Astrocyte of the cerebellum (primary cell): ENCODE measurements at regions not wholly inside any gene's neighbourhood (a gene's known extent, or its start where the extent isn't known, plus 50 kb on each side); places are given as distances from the start of the nearest gene placed in this dataset.

Experiments used
- DNase-seq: peaks from one replicate; pipeline ENCODE4 v3.0.0-alpha.2; 2011; ENCODE audit warnings: low read depth
- H3K4me3 ChIP-seq: 2 replicates; pipeline ENCODE4 v1.5.1; 2011; ENCODE audit warnings: mild to moderate bottlenecking, low read depth, low read length, moderate library complexity
- CTCF ChIP-seq: IDR thresholded peaks from 2 replicates; pipeline ENCODE4 v1.5.1; 2012; ENCODE audit warnings: low read length, low read depth, moderate library complexity, mild to moderate bottlenecking; ENCODE audit errors: missing control alignments
- in situ Hi-C: cut with HindIII; loops from 2 replicates; pipeline ENCODE4 v1.10.0; 2017; ENCODE audit warnings: low sequenced_read_pairs

- H3K4me3 ChIP-seq = no peak overlapping the region
- no peak for TF ChIP-seq CTCF
- in situ Hi-C loops = no loop called here
- no peak for DNase-seq
Measured at GRCh38 chr15:69854001-69854400, 243.7 kb downstream of the TLE3 start.

GRCh38 chr15:69854521-69855181, 243.1 kb downstream of the TLE3 start:
- TF ChIP-seq CTCF = no peak
- in situ Hi-C loops = no loop called here

GRCh38 chr15:69855258-69856000, 242.3 kb downstream of the TLE3 start:
- in situ Hi-C loops = no loop called here
- no peak overlapping the region for H3K4me3 ChIP-seq
- DNase-seq = no peak
- no peak for TF ChIP-seq CTCF

More at GRCh38 chr15:69854521-69855181, 243.1 kb downstream of the TLE3 start:
- DNase-seq = peak; percentile 79
- no peak overlapping the region for H3K4me3 ChIP-seq

- in situ Hi-C loops = no loop called here
- H3K4me3 ChIP-seq = no peak overlapping the region
- no peak for TF ChIP-seq CTCF
- DNase-seq = no peak
Measured at GRCh38 chr15:69857250-69857649, 240.5 kb downstream of the TLE3 start.

- in situ Hi-C loops = no loop called here
- H3K4me3 ChIP-seq = no peak overlapping the region
- DNase-seq = no peak
- no peak for TF ChIP-seq CTCF
Measured at GRCh38 chr15:69857686-69858391, 239.9 kb downstream of the TLE3 start.

GRCh38 chr15:69858456-69858855, 239.3 kb downstream of the TLE3 start:
- DNase-seq = no peak
- in situ Hi-C loops = no loop called here
- no peak for TF ChIP-seq CTCF
- no peak overlapping the region for H3K4me3 ChIP-seq
